HG03139 (cell line): ENCODE measurements at regions not wholly inside any gene's neighbourhood (a gene's known extent, or its start where the extent isn't known, plus 50 kb on each side); places are given as distances from the start of the nearest gene placed in this dataset.

Experiments
- ATAC-seq: cut with Tn5 transposase; IDR thresholded peaks from one replicate; pipeline ENCODE4 v1.9.1; 2021; ENCODE audit not compliant: unreplicated experiment

GRCh38 chr2:455015-455705 is 167.3 kb upstream of the ALKAL2 start:
- ATAC-seq = no peak

GRCh38 chr2:453132-453531 is 165.2 kb upstream of the ALKAL2 start:
- ATAC-seq = no peak

- no peak for ATAC-seq
Measured at GRCh38 chr2:451495-451894, 163.6 kb upstream of the ALKAL2 start.

- ATAC-seq = no peak
Measured at GRCh38 chr2:449246-450067, 161.6 kb upstream of the ALKAL2 start.

GRCh38 chr2:447902-448665 is 160.2 kb upstream of the ALKAL2 start:
- no peak for ATAC-seq

- ATAC-seq = no peak
Measured at GRCh38 chr2:446963-447530, 159.2 kb upstream of the ALKAL2 start.

GRCh38 chr2:446303-446874 is 158.5 kb upstream of the ALKAL2 start:
- no peak for ATAC-seq

- no peak for ATAC-seq
Measured at GRCh38 chr2:445896-446295, 158.0 kb upstream of the ALKAL2 start.

- ATAC-seq = no peak
Measured at GRCh38 chr2:444937-445884, 157.3 kb upstream of the ALKAL2 start.

- ATAC-seq = no peak
Measured at GRCh38 chr2:443741-444140, 155.8 kb upstream of the ALKAL2 start.

- ATAC-seq = no peak
Measured at GRCh38 chr2:443216-443615, 155.3 kb upstream of the ALKAL2 start.

- no peak for ATAC-seq
Measured at GRCh38 chr2:441258-442022, 153.5 kb upstream of the ALKAL2 start.

GRCh38 chr2:440403-440740 is 152.5 kb upstream of the ALKAL2 start:
- ATAC-seq = no peak

- no peak for ATAC-seq
Measured at GRCh38 chr2:439556-440402, 151.9 kb upstream of the ALKAL2 start.

- ATAC-seq = no peak
Measured at GRCh38 chr2:439077-439476, 151.2 kb upstream of the ALKAL2 start.

- peak; percentile 97 for ATAC-seq
Measured at GRCh38 chr2:437756-438393, 150.0 kb upstream of the ALKAL2 start.

- ATAC-seq = no peak
Measured at GRCh38 chr2:437180-437579, 149.3 kb upstream of the ALKAL2 start.

- ATAC-seq = no peak
Measured at GRCh38 chr2:436205-436604, 148.3 kb upstream of the ALKAL2 start.
